ENCODE measurements at regions not wholly inside any gene's neighbourhood (a gene's known extent, or its start where the extent isn't known, plus 50 kb on each side); places are given as distances from the start of the nearest gene placed in this dataset.

DNA sequence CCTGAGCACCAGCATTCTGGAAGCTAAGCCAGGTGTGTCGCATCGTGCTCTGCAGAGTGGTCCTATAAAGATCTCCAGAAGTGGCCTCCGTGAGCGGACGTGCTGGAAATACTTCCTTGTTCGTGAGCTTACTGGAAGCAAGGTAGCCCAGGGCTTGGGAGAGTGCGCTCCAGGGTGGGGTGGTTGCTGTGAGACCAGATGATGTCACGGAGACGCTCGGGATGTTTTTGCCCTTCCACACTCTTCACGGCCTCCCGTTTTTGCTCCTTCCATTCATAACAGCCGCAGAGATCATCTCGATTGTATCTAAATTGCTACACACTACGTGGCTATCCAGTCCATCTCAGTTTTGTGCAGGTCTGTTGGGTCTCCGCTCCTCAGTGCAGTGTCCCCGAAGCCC, 373.4 kb downstream of the THBS2 start:
- Histone ChIP-seq H3K36me3 (ENCODE audit: control insufficient read depth in 2 of 2, insufficient read depth in 2 of 2, low read length in 2 of 2) (no peaks in the 10 kb centered on the region), H3K27ac (ENCODE audit: low read length) (no peak overlapping the region), H3K9ac (ENCODE audit: low read length in 2 of 2) (no peak overlapping the region), H3K27me3 (ENCODE audit: control insufficient read depth in 1 of 2, insufficient read depth in 2 of 2, low read length in 2 of 2) (no peaks in the 10 kb centered on the region), H3K4me1 (ENCODE audit: control insufficient read depth, insufficient read depth, low read length) (peaks cover 9% of the 10 kb centered on the region), H3K4me3 (ENCODE audit: low read length in 2 of 2) (no peak overlapping the region), H3K9me3 (ENCODE audit: control insufficient read depth in 2 of 2, low read length in 2 of 2) (no peaks in the 10 kb centered on the region)

DNA sequence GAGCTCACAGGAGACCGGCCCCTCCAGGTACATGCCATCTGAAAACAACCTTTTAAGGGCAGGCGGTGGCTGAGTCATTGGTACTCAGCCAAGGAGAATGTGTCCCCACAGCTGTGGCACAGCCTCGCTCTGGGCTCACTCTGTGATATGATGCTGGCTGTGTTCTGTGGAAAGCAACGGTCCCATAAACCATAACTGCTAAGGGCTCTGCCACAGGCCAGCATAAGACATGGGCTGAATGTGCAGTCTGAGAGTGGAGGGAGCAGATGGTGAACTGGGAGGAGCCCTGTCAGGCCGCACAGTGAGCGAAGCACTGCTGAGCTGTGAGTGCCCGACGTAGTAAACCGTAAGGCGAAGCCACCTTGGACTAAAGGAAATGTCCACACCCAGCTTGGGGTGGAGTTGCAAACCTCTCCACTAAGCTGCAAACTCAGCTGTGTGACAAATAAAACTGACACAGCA, 375.8 kb downstream of the THBS2 start:
- Histone ChIP-seq H3K9ac (ENCODE audit: low read length in 2 of 2) (no peak overlapping the region), H3K36me3 (ENCODE audit: control insufficient read depth in 2 of 2, insufficient read depth in 2 of 2, low read length in 2 of 2) (no peaks in the 10 kb centered on the region), H3K4me3 (ENCODE audit: low read length in 2 of 2) (no peak overlapping the region), H3K4me1 (ENCODE audit: control insufficient read depth, insufficient read depth, low read length) (peaks cover 5% of the 10 kb centered on the region), H3K27me3 (ENCODE audit: control insufficient read depth in 1 of 2, insufficient read depth in 2 of 2, low read length in 2 of 2) (no peaks in the 10 kb centered on the region), H3K9me3 (ENCODE audit: control insufficient read depth in 2 of 2, low read length in 2 of 2) (no peaks in the 10 kb centered on the region), H3K27ac (ENCODE audit: low read length) (no peak overlapping the region)

DNA sequence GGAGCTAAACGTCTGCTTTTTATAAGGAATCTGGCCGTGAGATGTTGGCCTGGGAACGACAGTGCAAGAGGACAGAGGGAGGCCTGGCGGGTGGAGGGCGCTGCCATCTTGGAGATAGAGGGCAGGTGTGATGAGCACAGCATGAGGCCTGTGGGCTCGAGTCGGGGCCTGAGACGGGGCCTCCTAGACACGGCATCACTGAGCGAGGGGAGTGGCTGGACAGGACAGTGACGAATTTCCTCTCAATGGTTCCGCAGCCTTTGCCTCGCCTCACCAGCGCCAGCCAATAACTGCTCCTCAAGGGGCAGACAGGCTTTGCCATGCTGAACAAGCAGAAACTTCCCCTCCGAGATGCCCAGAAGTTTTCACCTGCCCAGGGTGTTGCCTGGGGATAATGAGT, 376.7 kb downstream of the THBS2 start:
- Histone ChIP-seq H3K9ac (ENCODE audit: low read length in 2 of 2) (no peak overlapping the region), H3K27ac (ENCODE audit: low read length) (no peak overlapping the region), H3K9me3 (ENCODE audit: control insufficient read depth in 2 of 2, low read length in 2 of 2) (no peaks in the 10 kb centered on the region), H3K4me1 (ENCODE audit: control insufficient read depth, insufficient read depth, low read length) (peaks cover 6% of the 10 kb centered on the region), H3K27me3 (ENCODE audit: control insufficient read depth in 1 of 2, insufficient read depth in 2 of 2, low read length in 2 of 2) (no peaks in the 10 kb centered on the region), H3K4me3 (ENCODE audit: low read length in 2 of 2) (no peak overlapping the region), H3K36me3 (ENCODE audit: control insufficient read depth in 2 of 2, insufficient read depth in 2 of 2, low read length in 2 of 2) (no peaks in the 10 kb centered on the region)

DNA sequence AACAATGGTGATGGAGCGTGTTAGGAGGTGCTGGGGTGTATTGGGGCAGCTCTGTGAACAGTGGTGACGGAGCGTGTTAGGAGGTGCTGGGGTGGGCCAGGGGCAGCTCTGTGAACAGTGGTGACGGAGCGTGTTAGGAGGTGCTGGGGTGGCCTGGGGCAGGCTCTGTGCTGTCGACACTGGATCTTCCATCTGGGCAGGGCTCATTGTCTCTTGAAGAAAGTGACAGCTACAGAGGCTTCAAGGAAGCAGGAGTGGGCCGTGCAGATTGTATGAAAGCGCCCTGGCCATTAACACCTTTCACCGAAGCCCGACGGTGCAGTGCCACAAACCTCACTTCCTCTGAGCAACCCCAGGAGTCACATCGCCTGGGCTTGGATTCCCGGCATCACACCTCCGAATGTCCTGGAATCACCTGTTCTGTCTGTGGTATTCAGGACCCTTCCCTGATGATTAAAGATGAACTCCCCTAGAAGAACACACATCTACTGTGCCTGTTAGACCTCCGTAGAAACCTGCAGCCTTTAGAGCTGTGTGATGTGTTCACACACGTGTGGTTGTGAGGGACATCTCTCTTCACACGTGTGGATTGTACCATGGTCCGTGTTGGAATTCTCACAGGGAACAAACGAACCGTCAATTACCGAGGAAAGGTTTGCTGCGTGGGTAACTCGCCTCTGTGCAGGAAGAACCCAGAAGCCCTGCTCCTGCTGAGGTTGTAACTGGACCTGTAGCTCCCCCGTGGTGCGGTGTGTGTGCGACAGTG, 377.7 kb downstream of the THBS2 start:
- Histone ChIP-seq H3K36me3 (ENCODE audit: control insufficient read depth in 2 of 2, insufficient read depth in 2 of 2, low read length in 2 of 2) (no peaks in the 10 kb centered on the region), H3K27me3 (ENCODE audit: control insufficient read depth in 1 of 2, insufficient read depth in 2 of 2, low read length in 2 of 2) (no peaks in the 10 kb centered on the region), H3K4me3 (ENCODE audit: low read length in 2 of 2) (no peak overlapping the region), H3K9me3 (ENCODE audit: control insufficient read depth in 2 of 2, low read length in 2 of 2) (no peaks in the 10 kb centered on the region), H3K27ac (ENCODE audit: low read length) (no peak overlapping the region), H3K9ac (ENCODE audit: low read length in 2 of 2) (no peak overlapping the region), H3K4me1 (ENCODE audit: control insufficient read depth, insufficient read depth, low read length) (peaks cover 10% of the 10 kb centered on the region)

DNA sequence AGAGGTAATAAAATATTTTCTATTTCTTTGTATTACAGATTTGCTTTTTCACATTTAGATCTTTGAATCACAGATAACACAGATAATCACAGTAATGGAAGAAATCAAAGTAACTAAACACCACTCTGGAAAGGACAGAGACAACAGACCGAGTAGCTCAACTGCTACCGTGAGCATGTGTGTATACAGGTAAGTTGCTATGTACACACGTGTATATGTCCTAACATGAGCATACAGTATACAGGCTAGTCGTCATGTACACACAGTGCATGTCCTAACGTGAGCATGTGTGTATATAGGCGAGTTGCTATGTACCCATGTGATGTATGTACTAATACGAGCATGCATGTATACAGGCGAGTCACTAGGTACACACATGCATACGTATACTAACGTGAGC, 379.0 kb downstream of the THBS2 start:
- Histone ChIP-seq H3K9ac (ENCODE audit: low read length in 2 of 2) (no peak overlapping the region), H3K27ac (ENCODE audit: low read length) (no peak overlapping the region), H3K27me3 (ENCODE audit: control insufficient read depth in 1 of 2, insufficient read depth in 2 of 2, low read length in 2 of 2) (no peaks in the 10 kb centered on the region), H3K9me3 (ENCODE audit: control insufficient read depth in 2 of 2, low read length in 2 of 2) (no peaks in the 10 kb centered on the region), H3K4me3 (ENCODE audit: low read length in 2 of 2) (no peak overlapping the region), H3K36me3 (ENCODE audit: control insufficient read depth in 2 of 2, insufficient read depth in 2 of 2, low read length in 2 of 2) (no peaks in the 10 kb centered on the region), H3K4me1 (ENCODE audit: control insufficient read depth, insufficient read depth, low read length) (peaks cover 10% of the 10 kb centered on the region)

DNA sequence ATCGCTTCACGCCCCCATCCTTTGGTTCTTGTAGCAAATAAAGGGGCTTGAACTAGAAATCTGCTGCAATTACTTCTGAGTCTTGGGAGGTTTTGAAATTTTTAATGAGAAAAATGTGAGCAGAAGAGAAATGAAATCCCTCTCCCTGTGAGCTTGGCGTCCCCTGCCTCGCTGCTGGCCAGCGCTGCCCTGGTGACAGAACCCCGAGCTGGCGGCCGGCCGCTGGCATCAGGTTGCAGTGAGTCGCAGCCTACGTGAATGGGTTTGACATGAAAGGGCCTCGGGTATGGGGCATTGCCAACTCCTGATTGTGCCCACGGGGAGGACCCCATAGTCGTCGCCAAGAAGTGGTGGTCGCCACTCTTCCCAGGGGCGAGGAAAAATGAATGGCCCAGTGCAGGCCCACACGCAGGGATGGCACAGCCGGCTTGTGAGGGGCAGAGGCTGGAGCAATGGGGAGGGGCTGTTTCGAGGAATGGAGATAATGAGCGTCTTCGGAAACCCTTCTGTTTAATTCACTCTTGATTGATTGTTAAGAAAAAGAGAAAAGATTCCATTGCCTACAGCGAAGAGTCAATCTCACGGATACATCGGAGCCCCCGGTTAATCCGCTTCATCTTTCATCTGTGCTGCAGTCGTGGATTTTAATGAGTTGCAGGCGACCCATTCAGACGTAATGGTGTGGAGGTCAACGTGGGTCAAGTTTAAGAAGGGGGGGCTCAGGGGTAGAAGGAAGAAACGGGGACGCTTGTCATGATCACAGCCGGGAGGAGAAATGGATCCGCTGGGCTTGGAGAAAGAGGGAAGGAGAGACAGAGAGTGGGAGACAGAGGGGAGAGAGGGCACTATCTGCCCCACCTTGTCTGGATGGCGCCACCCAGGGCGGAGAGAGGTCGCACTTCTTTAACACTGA, 380.1 kb downstream of the THBS2 start:
- H3K27me3 ChIP-seq (ENCODE audit: control insufficient read depth in 1 of 2, insufficient read depth in 2 of 2, low read length in 2 of 2): no peaks in the 10 kb centered on the region
- peaks cover 10% of the 10 kb centered on the region for H3K4me1 ChIP-seq (ENCODE audit: control insufficient read depth, insufficient read depth, low read length)
- no peak overlapping the region for H3K9ac ChIP-seq (ENCODE audit: low read length in 2 of 2)
- no peaks in the 10 kb centered on the region for H3K36me3 ChIP-seq (ENCODE audit: control insufficient read depth in 2 of 2, insufficient read depth in 2 of 2, low read length in 2 of 2)
- no peaks in the 10 kb centered on the region for H3K9me3 ChIP-seq (ENCODE audit: control insufficient read depth in 2 of 2, low read length in 2 of 2)
- no peak overlapping the region for H3K4me3 ChIP-seq (ENCODE audit: low read length in 2 of 2)
- no peak overlapping the region for H3K27ac ChIP-seq (ENCODE audit: low read length)

DNA sequence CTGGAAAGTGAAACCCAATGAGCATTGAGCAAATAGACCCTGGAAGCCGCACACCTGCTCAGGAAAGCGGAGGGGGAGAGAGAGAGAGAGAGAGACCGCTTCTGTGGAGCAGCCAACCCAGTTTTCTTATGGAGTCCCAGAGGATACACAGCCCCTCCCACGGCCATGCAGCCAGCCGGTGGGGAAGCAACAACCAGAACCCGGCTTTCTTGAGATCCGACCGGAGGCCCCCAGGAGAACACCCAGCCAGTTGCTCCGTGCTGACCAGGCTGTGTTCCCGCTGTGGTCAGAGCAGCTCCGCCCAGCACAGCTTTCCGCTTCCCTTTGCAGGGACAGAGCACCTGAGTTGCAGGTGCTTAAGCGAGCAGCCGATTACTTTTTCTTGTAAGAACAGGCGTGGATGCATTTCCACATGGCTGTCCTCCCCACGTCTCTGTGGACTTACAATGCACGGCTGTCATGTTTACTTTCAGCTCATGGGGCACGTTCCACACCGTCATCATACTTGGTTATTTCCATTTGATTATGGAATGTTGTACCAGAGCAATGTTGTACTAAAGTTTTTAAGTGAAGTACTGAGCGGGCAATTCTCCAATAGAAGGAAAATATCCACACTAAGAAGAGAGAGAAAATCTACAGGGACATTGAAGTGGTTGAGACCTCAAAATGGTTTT, 381.9 kb downstream of the THBS2 start:
- H3K4me3 ChIP-seq (ENCODE audit: low read length in 2 of 2): peak overlapping the region in 1 of 2 donors; percentile 64
- H3K27ac ChIP-seq (ENCODE audit: low read length): no peak overlapping the region
- H3K4me1 ChIP-seq (ENCODE audit: control insufficient read depth, insufficient read depth, low read length): peaks cover 5% of the 10 kb centered on the region
- no peaks in the 10 kb centered on the region for H3K9me3 ChIP-seq (ENCODE audit: control insufficient read depth in 2 of 2, low read length in 2 of 2)
- no peaks in the 10 kb centered on the region for H3K36me3 ChIP-seq (ENCODE audit: control insufficient read depth in 2 of 2, insufficient read depth in 2 of 2, low read length in 2 of 2)
- H3K27me3 ChIP-seq (ENCODE audit: control insufficient read depth in 1 of 2, insufficient read depth in 2 of 2, low read length in 2 of 2): no peaks in the 10 kb centered on the region
- H3K9ac ChIP-seq (ENCODE audit: low read length in 2 of 2): no peak overlapping the region

DNA sequence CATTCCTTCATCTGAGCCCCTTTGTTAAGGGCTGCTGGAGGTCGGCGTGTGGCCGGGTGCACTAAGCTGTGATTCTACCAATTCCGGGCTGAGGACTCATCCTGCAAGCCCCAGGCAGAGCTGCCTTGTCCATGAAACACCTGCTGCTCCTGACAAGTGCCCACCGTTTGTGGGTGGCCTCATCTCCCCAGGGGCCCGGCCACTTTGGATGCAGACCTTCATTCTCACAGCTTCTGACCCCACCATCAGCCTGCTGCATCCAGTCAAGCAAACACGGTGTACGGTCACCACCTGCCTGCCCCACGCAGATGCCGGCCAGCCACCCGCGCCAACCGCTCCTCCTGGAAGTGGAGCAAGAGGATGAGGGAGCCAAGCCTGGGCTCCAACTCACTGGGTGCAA, 382.7 kb downstream of the THBS2 start:
- Histone ChIP-seq H3K9ac (ENCODE audit: low read length in 2 of 2) (no peak overlapping the region), H3K9me3 (ENCODE audit: control insufficient read depth in 2 of 2, low read length in 2 of 2) (no peaks in the 10 kb centered on the region), H3K4me3 (ENCODE audit: low read length in 2 of 2) (no peak overlapping the region), H3K36me3 (ENCODE audit: control insufficient read depth in 2 of 2, insufficient read depth in 2 of 2, low read length in 2 of 2) (no peaks in the 10 kb centered on the region), H3K27ac (ENCODE audit: low read length) (no peak overlapping the region), H3K27me3 (ENCODE audit: control insufficient read depth in 1 of 2, insufficient read depth in 2 of 2, low read length in 2 of 2) (no peaks in the 10 kb centered on the region), H3K4me1 (ENCODE audit: control insufficient read depth, insufficient read depth, low read length) (peaks cover 5% of the 10 kb centered on the region)

DNA sequence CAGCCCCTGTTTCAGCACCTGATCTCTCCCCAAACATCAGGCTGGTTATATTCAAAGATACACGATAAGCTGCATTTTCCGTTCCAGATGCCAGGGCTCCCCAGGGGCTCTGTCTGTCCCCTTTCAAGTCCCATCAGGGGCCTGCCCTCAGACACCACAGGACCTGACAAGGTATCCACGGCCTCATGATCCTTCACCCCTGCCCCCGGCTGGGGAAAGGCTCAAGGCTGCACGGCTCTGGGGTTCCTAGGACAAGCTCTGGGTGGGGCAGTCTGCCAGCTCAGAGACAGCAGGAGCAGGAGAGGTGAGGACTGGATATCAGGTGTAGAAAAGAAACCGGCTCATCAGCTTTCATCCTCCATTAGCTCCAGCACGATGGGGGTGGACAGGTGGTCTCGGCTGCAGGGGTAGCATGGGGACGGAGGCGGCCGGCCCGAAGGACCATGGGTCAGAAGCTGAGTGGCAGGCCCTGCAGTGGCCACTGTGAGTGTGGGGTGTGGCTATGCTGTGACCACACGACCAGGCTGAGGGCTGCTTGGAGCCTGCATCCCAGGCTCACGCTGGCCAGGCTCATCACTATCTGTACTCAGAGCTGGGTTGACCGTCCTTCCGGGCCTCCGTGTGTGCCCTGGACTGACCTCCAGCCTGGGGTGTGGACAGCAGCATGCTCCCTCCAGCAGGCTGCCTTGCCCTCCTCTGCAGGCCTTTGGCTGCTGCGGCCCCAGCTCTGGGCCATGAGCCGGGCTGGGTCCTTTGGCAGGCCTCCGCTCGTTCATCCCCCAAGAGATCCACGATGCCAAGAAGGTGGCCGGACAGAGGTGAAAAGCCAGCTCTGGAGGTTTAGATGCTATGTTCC, 386.2 kb downstream of the THBS2 start:
- no peaks in the 10 kb centered on the region for H3K27me3 ChIP-seq (ENCODE audit: control insufficient read depth in 1 of 2, insufficient read depth in 2 of 2, low read length in 2 of 2)
- H3K27ac ChIP-seq (ENCODE audit: low read length): no peak overlapping the region
- no peak overlapping the region for H3K9ac ChIP-seq (ENCODE audit: low read length in 2 of 2)
- no peaks in the 10 kb centered on the region for H3K9me3 ChIP-seq (ENCODE audit: control insufficient read depth in 2 of 2, low read length in 2 of 2)
- H3K4me1 ChIP-seq (ENCODE audit: control insufficient read depth, insufficient read depth, low read length): peaks cover 5% of the 10 kb centered on the region
- no peaks in the 10 kb centered on the region for H3K36me3 ChIP-seq (ENCODE audit: control insufficient read depth in 2 of 2, insufficient read depth in 2 of 2, low read length in 2 of 2)
- H3K4me3 ChIP-seq (ENCODE audit: low read length in 2 of 2): no peak overlapping the region

DNA sequence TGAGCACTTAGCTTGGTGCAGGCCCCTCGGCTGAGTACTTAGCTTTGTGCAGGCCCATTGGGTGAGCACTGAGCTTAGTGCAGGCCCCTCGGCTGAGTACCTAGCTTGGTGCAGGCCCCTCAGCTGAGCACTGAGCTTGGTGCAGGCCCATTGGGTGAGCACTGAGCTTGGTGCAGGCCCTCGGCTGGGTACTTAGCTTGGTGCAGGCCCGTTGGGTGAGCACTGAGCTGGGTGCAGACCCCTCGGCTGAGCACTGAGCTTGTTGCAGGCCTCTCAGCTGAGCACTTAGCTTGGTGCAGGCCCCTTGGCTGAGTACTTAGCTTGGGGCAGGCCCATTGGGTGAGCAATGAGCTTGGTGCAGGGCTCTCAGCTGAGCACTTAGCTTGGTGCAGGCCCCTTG, 387.1 kb downstream of the THBS2 start:
- no peak overlapping the region for H3K9ac ChIP-seq (ENCODE audit: low read length in 2 of 2)
- H3K4me3 ChIP-seq (ENCODE audit: low read length in 2 of 2): no peak overlapping the region
- H3K9me3 ChIP-seq (ENCODE audit: control insufficient read depth in 2 of 2, low read length in 2 of 2): no peaks in the 10 kb centered on the region
- H3K27me3 ChIP-seq (ENCODE audit: control insufficient read depth in 1 of 2, insufficient read depth in 2 of 2, low read length in 2 of 2): no peaks in the 10 kb centered on the region
- no peaks in the 10 kb centered on the region for H3K36me3 ChIP-seq (ENCODE audit: control insufficient read depth in 2 of 2, insufficient read depth in 2 of 2, low read length in 2 of 2)
- no peaks in the 10 kb centered on the region for H3K4me1 ChIP-seq (ENCODE audit: control insufficient read depth, insufficient read depth, low read length)
- no peak overlapping the region for H3K27ac ChIP-seq (ENCODE audit: low read length)
